GM12878 (cell line): ENCODE measurements at regions not wholly inside any gene's neighbourhood (a gene's known extent, or its start where the extent isn't known, plus 50 kb on each side); places are given as distances from the start of the nearest gene placed in this dataset.

ENCODE experiments used
- ATAC-seq: fragments of 200-7000 bp; cut with Tn5 transposase; 3 replicates; pipeline ENCODE4 v1.9.1; 2020; ENCODE audit warnings: mild to moderate bottlenecking, moderate library complexity
- BruUV-seq: library from RNA; stranded (reverse); fragments of 400-500 nt; replicated peaks from 2 replicates; lab custom pipeline; 2021; lab: Mats Ljungman, UMichigan
- CTCF ChIA-PET: fragments of 300-600 bp; sonication (Branson Sonifier 250); formaldehyde crosslinking; extraction: SDS; loops from one replicate; lab custom pipeline; 2021; ENCODE audit warnings: inconsistent platforms; lab: Yijun Ruan, JAX
- POLR2A ChIA-PET: fragments of 350-600 bp; formaldehyde crosslinking; extraction: SDS; loops from one replicate; lab custom pipeline; 2021; ENCODE audit warnings: inconsistent platforms; lab: Charles Lee
- RAD21 ChIA-PET: fragments of 300-600 bp; sonication (Branson Sonifier 250); formaldehyde crosslinking; loops from one replicate; lab custom pipeline; 2023; ENCODE audit warnings: antibody characterized with exemption; ENCODE audit not compliant: unreplicated experiment; lab: Charles Lee
- SMC1A ChIA-PET: fragments of 300-600 bp; sonication (Branson Sonifier 250); formaldehyde crosslinking; loops from one replicate; lab custom pipeline; 2023; ENCODE audit not compliant: unreplicated experiment, uncharacterized antibody; lab: Charles Lee
- DNase-seq: peaks from one replicate; pipeline ENCODE4 v3.0.0-alpha.2; 2011; ENCODE audit warnings: low read depth, low spot score
- FAIRE-seq: peaks from 3 replicates; lab custom pipeline; 2011; peaks lifted over from hg19 to GRCh38; lab: Jason Lieb, UNC
- H2AFZ ChIP-seq: 2 replicates; pipeline ENCODE4 v1.6.0; 2011; ENCODE audit warnings: low read depth, low read length, control low read depth; ENCODE audit not compliant: control insufficient read depth
- H3K27ac ChIP-seq: 2 replicates; pipeline ENCODE4 v1.5.1; 2011; ENCODE audit warnings: control low read depth; ENCODE audit not compliant: control insufficient read depth, insufficient read depth
- H3K27me3 ChIP-seq, 2 experiments: replicated peaks in 1 of 2; 2 replicates each; pipeline versions ENCODE4 v1.6.0 to v1.6.1; 2011; ENCODE audit warnings: low read length in 1 of 2; ENCODE audit not compliant: control insufficient read depth in 2 of 2, insufficient read depth in 2 of 2
- H3K36me3 ChIP-seq, 2 experiments: 2 replicates each; pipeline ENCODE4 v1.5.1; 2011; ENCODE audit warnings: low read length in 1 of 2; ENCODE audit not compliant: control insufficient read depth in 2 of 2, insufficient read depth in 2 of 2
- H3K4me1 ChIP-seq: 2 replicates; pipeline ENCODE4 v1.6.1; 2011; ENCODE audit warnings: mild to moderate bottlenecking, low read length, moderate library complexity, mixed read lengths; ENCODE audit not compliant: control insufficient read depth, insufficient read depth
- H3K4me2 ChIP-seq: 2 replicates; pipeline ENCODE4 v1.6.0; 2011; ENCODE audit warnings: control low read depth; ENCODE audit not compliant: control insufficient read depth, insufficient read depth
- H3K4me3 ChIP-seq: fragments of 200-600 bp; sonication (generic); 2 replicates; pipeline ENCODE4 v1.5.1; 2016
- H3K79me2 ChIP-seq: 2 replicates; pipeline ENCODE4 v1.6.0; 2011; ENCODE audit warnings: low read length; ENCODE audit not compliant: control insufficient read depth, insufficient read depth
- H3K9ac ChIP-seq: 2 replicates; pipeline ENCODE4 v1.8.0; 2011; ENCODE audit warnings: low read length, control low read depth, mixed read lengths; ENCODE audit not compliant: control insufficient read depth, insufficient read depth
- H3K9me3 ChIP-seq: replicated peaks from 3 replicates; pipeline ENCODE4 v1.5.1; 2011; ENCODE audit warnings: mild to moderate bottlenecking, low read length; ENCODE audit not compliant: control insufficient read depth, insufficient read depth
- H4K20me1 ChIP-seq: 2 replicates; pipeline ENCODE4 v1.6.0; 2011; ENCODE audit not compliant: control insufficient read depth, insufficient read depth
- BCL3 ChIP-seq: IDR thresholded peaks from 2 replicates; pipeline ENCODE4 v1.6.1; 2011; ENCODE audit warnings: borderline replicate concordance, low read depth, mild to moderate bottlenecking, moderate library complexity, low read length; ENCODE audit not compliant: insufficient read depth, poor library complexity, severe bottlenecking
- ETV6 ChIP-seq, 2 experiments: fragments of 450-650 bp in 1 of 2; IDR thresholded peaks in 1 of 2; conservative IDR thresholded peaks in 1 of 2; 2 replicates each; pipeline ENCODE4 v1.6.1; 2014; ENCODE audit warnings: antibody characterized with exemption in 1 of 2, borderline replicate concordance in 1 of 2, low read depth in 1 of 2, mild to moderate bottlenecking in 1 of 2, moderate library complexity in 1 of 2
- IKZF1 ChIP-seq: fragments of 450-650 bp; conservative IDR thresholded peaks from 2 replicates; pipeline ENCODE4 v1.6.1; 2017; ENCODE audit warnings: antibody characterized with exemption, mild to moderate bottlenecking
- MTA2 ChIP-seq: fragments of 450-650 bp; IDR thresholded peaks from 2 replicates; pipeline ENCODE4 v1.6.1; 2016; ENCODE audit warnings: low read depth, mild to moderate bottlenecking, moderate library complexity
- NKRF ChIP-seq: fragments of 450-650 bp; conservative IDR thresholded peaks from 2 replicates; pipeline ENCODE4 v1.6.1; 2017; ENCODE audit warnings: mild to moderate bottlenecking, moderate library complexity
- SIX5 ChIP-seq: IDR thresholded peaks from 2 replicates; pipeline ENCODE4 v1.6.1; 2011; ENCODE audit warnings: mild to moderate bottlenecking, low read depth, low read length, moderate library complexity; ENCODE audit not compliant: severe bottlenecking
- TCF12 ChIP-seq: IDR thresholded peaks from 2 replicates; pipeline ENCODE4 v1.6.1; 2011; ENCODE audit warnings: low read depth, mild to moderate bottlenecking, low read length
- in situ Hi-C: fragments of 300-500 bp; cut with MboI; formaldehyde crosslinking; loops from 9 replicates; pipeline ENCODE4 v1.14.3; 2018; ENCODE audit warnings: mixed read lengths
- intact Hi-C: fragments of 100-400 bp; cut with micrococcal nuclease; formaldehyde crosslinking; loops from one replicate; pipeline ENCODE4 v1.14.2; 2022; ENCODE audit not compliant: unreplicated experiment

- ATAC-seq, result no peak
- intact Hi-C loops (no loop called here), in situ Hi-C loops (loop anchor here (25.0 kb wide), 1 partner anchor 709 kb away; no protein-coding TSS in a partner anchor)
- CTCF ChIA-PET, result no interaction called here
- no peaks in the 10 kb centered on the region for H3K27me3 ChIP-seq
- RAD21 ChIA-PET, result interaction anchor here (1.0 kb wide), 1 partner anchor 10 kb away, joined by 3 read pairs; no protein-coding TSS in a partner anchor
- H3K4me1 ChIP-seq, result peaks cover 6% of the 10 kb centered on the region
- H3K36me3 ChIP-seq, result no peaks in the 10 kb centered on the region
- no peak for DNase-seq
- H2AFZ ChIP-seq, result no peak overlapping the region
- no peak for FAIRE-seq
- H4K20me1 ChIP-seq, result no peaks in the 10 kb centered on the region
- SMC1A ChIA-PET, result no interaction called here
- no peak overlapping the region for H3K9ac ChIP-seq
- H3K4me2 ChIP-seq, result no peak overlapping the region
- no peak for TF ChIP-seq SIX5
- TF ChIP-seq TCF12, result no peak
- no peak for TF ChIP-seq NKRF
- TF ChIP-seq IKZF1, result no peak
- no peak for TF ChIP-seq ETV6 (conservative IDR thresholded peaks at IDR 0.05 in 1 of 2, IDR thresholded peaks at IDR 0.05 in 1 of 2; ENCODE audit: borderline replicate concordance in 1 of 2, low read depth in 1 of 2)
- no peak for TF ChIP-seq MTA2
- no peak for TF ChIP-seq BCL3
- TF ChIP-seq, all 136 proteins: peak for 0
- H3K79me2 ChIP-seq, result no peaks in the 10 kb centered on the region
- no peak overlapping the region for H3K4me3 ChIP-seq
- no peaks in the 10 kb centered on the region; the same call in 1 of the 3 replicates for H3K9me3 ChIP-seq
- BruUV-seq, result no TSS peak
- POLR2A ChIA-PET, result no interaction called here
- no peak overlapping the region for H3K27ac ChIP-seq
Observed at GRCh38 chr10:61128196-61128595, 184.2 kb upstream of the RHOBTB1 start.
